CD4-positive, alpha-beta memory T cell (primary cell): ENCODE measurements at regions not wholly inside any gene's neighbourhood (a gene's known extent, or its start where the extent isn't known, plus 50 kb on each side); places are given as distances from the start of the nearest gene placed in this dataset.

Source experiments
- CTCF ChIA-PET: fragments of 350-600 bp; sonication (Branson Sonifier 250); formaldehyde crosslinking; loops from one replicate; lab custom pipeline; 2021; ENCODE audit warnings: inconsistent platforms; ENCODE audit not compliant: partially characterized antibody; lab: Charles Lee
- POLR2A ChIA-PET: fragments of 350-600 bp; sonication (Branson Sonifier 250); formaldehyde crosslinking; loops from one replicate; lab custom pipeline; 2021; ENCODE audit not compliant: partially characterized antibody; lab: Charles Lee
- DNase-seq, 5 donors: peaks; one replicate each; pipeline versions ENCODE4 v3.0.0 to v3.0.0-alpha.2; 2020 to 2022; ENCODE audit warnings: mixed read lengths in 1 of 5
- H3K27ac ChIP-seq: one replicate; pipeline ENCODE4 v1.7.0; 2013; ENCODE audit warnings: low read depth, low read length
- H3K27me3 ChIP-seq: 2 replicates; pipeline ENCODE4 v1.7.0; 2013; ENCODE audit warnings: mild to moderate bottlenecking, low read length, moderate library complexity; ENCODE audit not compliant: insufficient read depth
- H3K36me3 ChIP-seq: 2 replicates; pipeline ENCODE4 v1.7.0; 2013; ENCODE audit warnings: mild to moderate bottlenecking, low read length, moderate library complexity; ENCODE audit not compliant: insufficient read depth
- H3K4me1 ChIP-seq: 2 replicates; pipeline ENCODE4 v1.7.0; 2013; ENCODE audit warnings: mild to moderate bottlenecking, low read length, moderate library complexity; ENCODE audit not compliant: insufficient read depth
- H3K4me3 ChIP-seq, 2 donors: one replicate each; pipeline ENCODE4 v1.7.0; 2013; ENCODE audit warnings: low read length in 2 of 2, mild to moderate bottlenecking in 1 of 2
- H3K9me3 ChIP-seq, 2 donors: one replicate each; pipeline ENCODE4 v1.7.0; 2013; ENCODE audit warnings: low read length in 2 of 2, control low read depth in 1 of 2; ENCODE audit not compliant: control insufficient read depth in 1 of 2
- H3K27ac Mint-ChIP-seq, 7 donors: one replicate each; pipeline ENCODE4 v1.8.0; 2020 to 2021; ENCODE audit warnings: mixed read lengths in 7 of 7, mild to moderate bottlenecking in 6 of 7, inconsistent platforms in 3 of 7, moderate library complexity in 3 of 7
- H3K27me3 Mint-ChIP-seq, 2 donors: one replicate each; pipeline ENCODE4 v1.8.0; 2020 to 2021; ENCODE audit warnings: mixed read lengths in 2 of 2
- H3K36me3 Mint-ChIP-seq, 2 donors: one replicate each; pipeline ENCODE4 v1.8.0; 2020 to 2021; ENCODE audit warnings: mixed read lengths in 2 of 2, inconsistent platforms in 1 of 2, mild to moderate bottlenecking in 1 of 2
- H3K4me1 Mint-ChIP-seq, 4 donors: one replicate each; pipeline ENCODE4 v1.8.0; 2020 to 2021; ENCODE audit warnings: mixed read lengths in 4 of 4, mild to moderate bottlenecking in 1 of 4
- H3K4me3 Mint-ChIP-seq, 8 donors: one replicate each; pipeline ENCODE4 v1.8.0; 2020 to 2021; ENCODE audit warnings: mixed read lengths in 8 of 8, mild to moderate bottlenecking in 7 of 8, moderate library complexity in 6 of 8, inconsistent platforms in 3 of 8
- H3K9me3 Mint-ChIP-seq, 8 donors: one replicate each; pipeline ENCODE4 v1.8.0; 2020 to 2021; ENCODE audit warnings: mixed read lengths in 8 of 8, mild to moderate bottlenecking in 5 of 8, inconsistent platforms in 3 of 8, moderate library complexity in 1 of 8
- intact Hi-C: fragments of 100-400 bp; cut with micrococcal nuclease; formaldehyde crosslinking; loops from one replicate; pipeline ENCODE4 v1.15.1; 2023

GRCh38 chr3:188082450-188082849 is 71.5 kb upstream of the LPP start:
- Histone ChIP-seq H3K4me1 (no peaks in the 10 kb centered on the region), H3K36me3 (no peaks in the 10 kb centered on the region), H3K27me3 (no peaks in the 10 kb centered on the region), H3K9me3 (no peaks in the 10 kb centered on the region), H3K27ac (no peak overlapping the region), H3K4me3 (no peak overlapping the region)
- ChIA-PET CTCF (no interaction called here), POLR2A (no interaction called here)
- DNase-seq: no peak
- intact Hi-C loops: no loop called here
- no peak overlapping the region for H3K4me3 Mint-ChIP-seq
- peaks cover 0 to 10% (median 0%) of the 10 kb centered on the region in 8 donors for H3K9me3 Mint-ChIP-seq
- H3K4me1 Mint-ChIP-seq: no peaks in the 10 kb centered on the region
- H3K27ac Mint-ChIP-seq: no peak overlapping the region
- peaks cover 0 to 2% of the 10 kb centered on the region in 2 donors for H3K27me3 Mint-ChIP-seq
- peaks cover 0 to 5% of the 10 kb centered on the region in 2 donors for H3K36me3 Mint-ChIP-seq

- intact Hi-C loops: no loop called here
- ChIA-PET CTCF (no interaction called here), POLR2A (no interaction called here)
Measured at GRCh38 chr3:188083011-188083410, 70.9 kb upstream of the LPP start.

GRCh38 chr3:188084752-188085583 is 69.0 kb upstream of the LPP start:
- H3K4me1 Mint-ChIP-seq: peaks cover 0 to 3% (median 0%) of the 10 kb centered on the region in 4 donors
- POLR2A ChIA-PET: no interaction called here

More at GRCh38 chr3:188083011-188083410, 70.9 kb upstream of the LPP start:
- H3K36me3 Mint-ChIP-seq: peaks cover 0 to 5% of the 10 kb centered on the region in 2 donors
- H3K9me3 Mint-ChIP-seq: peaks cover 0 to 10% (median 0%) of the 10 kb centered on the region in 8 donors
- no peak overlapping the region for H3K27ac Mint-ChIP-seq
- H3K4me1 Mint-ChIP-seq: no peaks in the 10 kb centered on the region
- no peaks in the 10 kb centered on the region for H3K36me3 ChIP-seq
- no peak overlapping the region for H3K27ac ChIP-seq
- H3K27me3 Mint-ChIP-seq: peaks cover 0 to 2% of the 10 kb centered on the region in 2 donors
- DNase-seq: no peak
- no peak overlapping the region for H3K4me3 Mint-ChIP-seq
- H3K4me3 ChIP-seq: no peak overlapping the region
- H3K27me3 ChIP-seq: no peaks in the 10 kb centered on the region
- no peaks in the 10 kb centered on the region for H3K9me3 ChIP-seq
- H3K4me1 ChIP-seq: no peaks in the 10 kb centered on the region

GRCh38 chr3:188085584-188086560 is 68.1 kb upstream of the LPP start:
- H3K36me3 Mint-ChIP-seq: no peaks in the 10 kb centered on the region

More at GRCh38 chr3:188084752-188085583, 69.0 kb upstream of the LPP start:
- no peak overlapping the region for H3K4me3 ChIP-seq
- no peaks in the 10 kb centered on the region for H3K9me3 ChIP-seq
- Mint-ChIP-seq H3K27ac (no peak overlapping the region), H3K4me3 (no peak overlapping the region), H3K9me3 (peaks cover 0 to 4% (median 0%) of the 10 kb centered on the region in 8 donors), H3K27me3 (no peaks in the 10 kb centered on the region), H3K36me3 (peaks cover 0 to 5% of the 10 kb centered on the region in 2 donors)
- DNase-seq: no peak
- no peak overlapping the region for H3K27ac ChIP-seq
- H3K36me3 ChIP-seq: no peaks in the 10 kb centered on the region
- H3K4me1 ChIP-seq: no peaks in the 10 kb centered on the region
- CTCF ChIA-PET: interaction anchor here (1.3 kb wide), 1 partner anchor 9 kb away, joined by 3 read pairs; no protein-coding TSS in a partner anchor
- intact Hi-C loops: no loop called here
- H3K27me3 ChIP-seq: no peaks in the 10 kb centered on the region

GRCh38 chr3:188088948-188089685 is 64.8 kb upstream of the LPP start:
- H3K36me3 ChIP-seq: no peaks in the 10 kb centered on the region
- ChIA-PET POLR2A (no interaction called here), CTCF (no interaction called here)
- no peaks in the 10 kb centered on the region for H3K27me3 Mint-ChIP-seq
- no peak overlapping the region for H3K27ac ChIP-seq
- no peak for DNase-seq
- H3K9me3 ChIP-seq: no peaks in the 10 kb centered on the region
- intact Hi-C loops: no loop called here
- H3K36me3 Mint-ChIP-seq: no peaks in the 10 kb centered on the region
- no peaks in the 10 kb centered on the region for H3K27me3 ChIP-seq
- no peak overlapping the region for H3K4me3 Mint-ChIP-seq
- no peaks in the 10 kb centered on the region for H3K4me1 ChIP-seq
- H3K27ac Mint-ChIP-seq: peak overlapping the region in 1 of 7 donors; percentile 3
- no peaks in the 10 kb centered on the region for H3K9me3 Mint-ChIP-seq
- H3K4me3 ChIP-seq: no peak overlapping the region
- peaks cover 0 to 3% (median 0%) of the 10 kb centered on the region in 4 donors for H3K4me1 Mint-ChIP-seq

More at GRCh38 chr3:188085584-188086560, 68.1 kb upstream of the LPP start:
- Mint-ChIP-seq H3K9me3 (no peaks in the 10 kb centered on the region), H3K4me1 (peaks cover 0 to 3% (median 0%) of the 10 kb centered on the region in 4 donors), H3K27ac (peak overlapping the region in 1 of 7 donors; percentile 21), H3K4me3 (no peak overlapping the region), H3K27me3 (no peaks in the 10 kb centered on the region)
- Histone ChIP-seq H3K9me3 (no peaks in the 10 kb centered on the region), H3K4me1 (no peaks in the 10 kb centered on the region), H3K27ac (no peak overlapping the region), H3K36me3 (no peaks in the 10 kb centered on the region), H3K27me3 (no peaks in the 10 kb centered on the region), H3K4me3 (no peak overlapping the region)
- ChIA-PET POLR2A (no interaction called here), CTCF (interaction anchor here (1.3 to 1.4 kb wide), 2 partner anchors 8 to 345 kb away, joined by 3 to 4 read pairs; no protein-coding TSS in a partner anchor)
- intact Hi-C loops: no loop called here
- DNase-seq: no peak

GRCh38 chr3:188090620-188091309 is 63.2 kb upstream of the LPP start:
- H3K27me3 Mint-ChIP-seq: no peaks in the 10 kb centered on the region
- H3K36me3 Mint-ChIP-seq: no peaks in the 10 kb centered on the region
- ChIA-PET POLR2A (no interaction called here), CTCF (no interaction called here)
- no peak overlapping the region for H3K4me3 Mint-ChIP-seq
- Histone ChIP-seq H3K27me3 (no peaks in the 10 kb centered on the region), H3K36me3 (no peaks in the 10 kb centered on the region), H3K9me3 (no peaks in the 10 kb centered on the region), H3K4me1 (no peaks in the 10 kb centered on the region), H3K4me3 (no peak overlapping the region), H3K27ac (no peak overlapping the region)
- intact Hi-C loops: no loop called here
- H3K27ac Mint-ChIP-seq: no peak overlapping the region
- no peak for DNase-seq
- no peaks in the 10 kb centered on the region for H3K9me3 Mint-ChIP-seq
- peaks cover 0 to 3% (median 0%) of the 10 kb centered on the region in 4 donors for H3K4me1 Mint-ChIP-seq
